ENCODE measurements at regions not wholly inside any gene's neighbourhood (a gene's known extent, or its start where the extent isn't known, plus 50 kb on each side); places are given as distances from the start of the nearest gene placed in this dataset.

- no peak for TF ChIP-seq CTCF (IDR thresholded peaks at IDR 0.05; ENCODE audit: insufficient read depth, low read length)
- TF ChIP-seq GABPA (IDR thresholded peaks at IDR 0.05; ENCODE audit: low read depth) = no peak
- TF ChIP-seq POLR2AphosphoS5 (IDR thresholded peaks at IDR 0.05; ENCODE audit: low read depth) = no peak
- TF ChIP-seq REST (IDR thresholded peaks at IDR 0.05; ENCODE audit: insufficient replicate concordance, low read depth) = no peak
These were observed 338.6 kb upstream of the SNX7 start for GRCh38 chr1:98322966-98323365.
